ENCODE measurements at regions not wholly inside any gene's neighbourhood (a gene's known extent, or its start where the extent isn't known, plus 50 kb on each side); places are given as distances from the start of the nearest gene placed in this dataset.

GRCh38 chr21:16800536-16801275 is 712.1 kb upstream of the CXADR start:
- no peak overlapping the region for H3K27ac ChIP-seq (ENCODE audit: low read depth in 1 of 2, low read length in 1 of 2)
- 89 to 93% methylated on average over 3 of the region's 3 CpGs for WGBS, 2 donors
- no peak overlapping the region for H3K4me3 ChIP-seq
- no peak for DNase-seq
- H3K36me3 ChIP-seq (ENCODE audit: control insufficient read depth in 4 of 4, insufficient read depth in 4 of 4, low read length in 4 of 4): no peaks in the 10 kb centered on the region
- peaks cover 0 to 3% (median 0%) of the 10 kb centered on the region in 4 donors for H3K9me3 ChIP-seq (ENCODE audit: control insufficient read depth in 4 of 4, insufficient read depth in 3 of 4, low read length in 3 of 4)
- TF ChIP-seq CTCF (IDR thresholded peaks at IDR 0.05; ENCODE audit: control extremely low read depth, extremely low read depth): no peak
- H3K27me3 ChIP-seq (ENCODE audit: control insufficient read depth in 3 of 3, insufficient read depth in 3 of 3, low read length in 2 of 3): no peaks in the 10 kb centered on the region
- H3K4me1 ChIP-seq (ENCODE audit: control insufficient read depth in 5 of 5, insufficient read depth in 5 of 5, low read length in 5 of 5): peaks cover 0 to 4% (median 0%) of the 10 kb centered on the region in 5 donors
- no peak for ATAC-seq (ENCODE audit: insufficient read depth, low FRiP score)
- no peak overlapping the region for H3K9ac ChIP-seq (ENCODE audit: insufficient read depth in 1 of 2, low read length in 2 of 2)

- H3K36me3 ChIP-seq (ENCODE audit: control insufficient read depth in 4 of 4, insufficient read depth in 4 of 4, low read length in 4 of 4): no peaks in the 10 kb centered on the region
- TF ChIP-seq CTCF (IDR thresholded peaks at IDR 0.05; ENCODE audit: control extremely low read depth, extremely low read depth): no peak
- H3K4me3 ChIP-seq: no peak overlapping the region
- no peak overlapping the region for H3K9ac ChIP-seq (ENCODE audit: insufficient read depth in 1 of 2, low read length in 2 of 2)
- whole genome bisulfite sequencing, 2 donors: 92 to 93% methylated on average over 1 of the region's 1 CpG
- no peak for DNase-seq
- ATAC-seq (ENCODE audit: insufficient read depth, low FRiP score): no peak
- H3K4me1 ChIP-seq (ENCODE audit: control insufficient read depth in 5 of 5, insufficient read depth in 5 of 5, low read length in 5 of 5): no peaks in the 10 kb centered on the region
- no peaks in the 10 kb centered on the region for H3K27me3 ChIP-seq (ENCODE audit: control insufficient read depth in 3 of 3, insufficient read depth in 3 of 3, low read length in 2 of 3)
- H3K27ac ChIP-seq (ENCODE audit: low read depth in 1 of 2, low read length in 1 of 2): no peak overlapping the region
- no peaks in the 10 kb centered on the region for H3K9me3 ChIP-seq (ENCODE audit: control insufficient read depth in 4 of 4, insufficient read depth in 3 of 4, low read length in 3 of 4)
Observed at GRCh38 chr21:16811011-16811410, 701.8 kb upstream of the CXADR start.

GRCh38 chr21:16811970-16812369 is 700.9 kb upstream of the CXADR start:
- H3K4me3 ChIP-seq: no peak overlapping the region
- H3K9ac ChIP-seq (ENCODE audit: insufficient read depth in 1 of 2, low read length in 2 of 2): no peak overlapping the region
- DNase-seq (no peak), ATAC-seq (ENCODE audit: insufficient read depth, low FRiP score) (no peak)
- no peaks in the 10 kb centered on the region for H3K9me3 ChIP-seq (ENCODE audit: control insufficient read depth in 4 of 4, insufficient read depth in 3 of 4, low read length in 3 of 4)
- H3K27me3 ChIP-seq (ENCODE audit: control insufficient read depth in 3 of 3, insufficient read depth in 3 of 3, low read length in 2 of 3): no peaks in the 10 kb centered on the region
- H3K4me1 ChIP-seq (ENCODE audit: control insufficient read depth in 5 of 5, insufficient read depth in 5 of 5, low read length in 5 of 5): no peaks in the 10 kb centered on the region
- H3K27ac ChIP-seq (ENCODE audit: low read depth in 1 of 2, low read length in 1 of 2): no peak overlapping the region
- TF ChIP-seq CTCF (IDR thresholded peaks at IDR 0.05; ENCODE audit: control extremely low read depth, extremely low read depth): no peak
- H3K36me3 ChIP-seq (ENCODE audit: control insufficient read depth in 4 of 4, insufficient read depth in 4 of 4, low read length in 4 of 4): no peaks in the 10 kb centered on the region

- Histone ChIP-seq H3K9me3 (ENCODE audit: control insufficient read depth in 4 of 4, insufficient read depth in 3 of 4, low read length in 3 of 4) (no peaks in the 10 kb centered on the region), H3K4me3 (no peak overlapping the region), H3K27ac (ENCODE audit: low read depth in 1 of 2, low read length in 1 of 2) (no peak overlapping the region), H3K4me1 (ENCODE audit: control insufficient read depth in 5 of 5, insufficient read depth in 5 of 5, low read length in 5 of 5) (no peaks in the 10 kb centered on the region), H3K36me3 (ENCODE audit: control insufficient read depth in 4 of 4, insufficient read depth in 4 of 4, low read length in 4 of 4) (no peaks in the 10 kb centered on the region), H3K9ac (ENCODE audit: insufficient read depth in 1 of 2, low read length in 2 of 2) (no peak overlapping the region), H3K27me3 (ENCODE audit: control insufficient read depth in 3 of 3, insufficient read depth in 3 of 3, low read length in 2 of 3) (no peaks in the 10 kb centered on the region)
- TF ChIP-seq CTCF (IDR thresholded peaks at IDR 0.05; ENCODE audit: control extremely low read depth, extremely low read depth): no peak
- ATAC-seq (ENCODE audit: insufficient read depth, low FRiP score) (no peak), DNase-seq (no peak)
- WGBS, 2 donors: 73 to 77% methylated on average over 2 of the region's 2 CpGs
Observed at GRCh38 chr21:16815243-16815642, 697.6 kb upstream of the CXADR start.

All from lung (tissue), 11 donors.